ENCODE measurements at regions not wholly inside any gene's neighbourhood (a gene's known extent, or its start where the extent isn't known, plus 50 kb on each side); places are given as distances from the start of the nearest gene placed in this dataset.

GRCh38 chr3:31248563-31248992, 284.1 kb upstream of the STT3B start:
- DNase-seq (ENCODE audit: insufficient read length, low spot score) (no peak), FAIRE-seq (no peak)
- TF ChIP-seq CTCF (IDR thresholded peaks at IDR 0.05; ENCODE audit: insufficient read depth, missing control alignments) = no peak

- no peak for DNase-seq (ENCODE audit: insufficient read length, low spot score)
- TF ChIP-seq CTCF (IDR thresholded peaks at IDR 0.05; ENCODE audit: insufficient read depth, missing control alignments) = no peak
- no peak for FAIRE-seq
Observed at GRCh38 chr3:31249545-31249944, 283.2 kb upstream of the STT3B start.

- DNase-seq (ENCODE audit: insufficient read length, low spot score) = no peak
- TF ChIP-seq CTCF (IDR thresholded peaks at IDR 0.05; ENCODE audit: insufficient read depth, missing control alignments) = no peak
- FAIRE-seq = no peak
Observed at GRCh38 chr3:31250116-31250777, 282.5 kb upstream of the STT3B start.

- no peak for TF ChIP-seq CTCF (IDR thresholded peaks at IDR 0.05; ENCODE audit: insufficient read depth, missing control alignments)
- DNase-seq (ENCODE audit: insufficient read length, low spot score) = no peak
- no peak for FAIRE-seq
Observed at GRCh38 chr3:31251083-31251482, 281.6 kb upstream of the STT3B start.

GRCh38 chr3:31252216-31253185, 280.2 kb upstream of the STT3B start:
- no peak for FAIRE-seq
- no peak for DNase-seq (ENCODE audit: insufficient read length, low spot score)
- TF ChIP-seq CTCF (IDR thresholded peaks at IDR 0.05; ENCODE audit: insufficient read depth, missing control alignments) = no peak

- no peak for FAIRE-seq
Observed at GRCh38 chr3:31253782-31254181, 278.9 kb upstream of the STT3B start.

More at GRCh38 chr3:31253782-31254181, 278.9 kb upstream of the STT3B start:
- no peak for DNase-seq (ENCODE audit: insufficient read length, low spot score)
- no peak for TF ChIP-seq CTCF (IDR thresholded peaks at IDR 0.05; ENCODE audit: insufficient read depth, missing control alignments)

Data from D721Med (cell line).